Chondrocyte (in vitro differentiated cells): ENCODE measurements at regions not wholly inside any gene's neighbourhood (a gene's known extent, or its start where the extent isn't known, plus 50 kb on each side); places are given as distances from the start of the nearest gene placed in this dataset.

Source experiments
- DNase-seq: peaks from one replicate; pipeline ENCODE4 v3.0.0; 2021; ENCODE audit warnings: mixed read lengths, low spot score
- H3K27ac Mint-ChIP-seq: one replicate; pipeline ENCODE4 v1.8.0; 2021; ENCODE audit warnings: mild to moderate bottlenecking, moderate library complexity, mixed read lengths; ENCODE audit not compliant: unreplicated experiment
- H3K27me3 Mint-ChIP-seq: 2 replicates; pipeline ENCODE4 v1.8.0; 2021; ENCODE audit warnings: low read depth, mixed read lengths
- H3K36me3 Mint-ChIP-seq: 2 replicates; pipeline ENCODE4 v1.8.0; 2021; ENCODE audit warnings: low read depth, mixed read lengths
- H3K4me1 Mint-ChIP-seq: 2 replicates; pipeline ENCODE4 v1.8.0; 2021; ENCODE audit warnings: low read depth, mild to moderate bottlenecking, mixed read lengths
- H3K4me3 Mint-ChIP-seq: one replicate; pipeline ENCODE4 v1.8.0; 2021; ENCODE audit warnings: mild to moderate bottlenecking, moderate library complexity, mixed read lengths; ENCODE audit not compliant: unreplicated experiment
- H3K9me3 Mint-ChIP-seq: 2 replicates; pipeline ENCODE4 v1.8.0; 2021; ENCODE audit warnings: low read depth, mixed read lengths
- CTCF ChIP-seq: fragments of 200-600 bp; sonication (generic); IDR thresholded peaks from 2 replicates; pipeline ENCODE4 v1.5.0; 2021; ENCODE audit warnings: antibody characterized with exemption, mild to moderate bottlenecking, moderate library complexity

DNA sequence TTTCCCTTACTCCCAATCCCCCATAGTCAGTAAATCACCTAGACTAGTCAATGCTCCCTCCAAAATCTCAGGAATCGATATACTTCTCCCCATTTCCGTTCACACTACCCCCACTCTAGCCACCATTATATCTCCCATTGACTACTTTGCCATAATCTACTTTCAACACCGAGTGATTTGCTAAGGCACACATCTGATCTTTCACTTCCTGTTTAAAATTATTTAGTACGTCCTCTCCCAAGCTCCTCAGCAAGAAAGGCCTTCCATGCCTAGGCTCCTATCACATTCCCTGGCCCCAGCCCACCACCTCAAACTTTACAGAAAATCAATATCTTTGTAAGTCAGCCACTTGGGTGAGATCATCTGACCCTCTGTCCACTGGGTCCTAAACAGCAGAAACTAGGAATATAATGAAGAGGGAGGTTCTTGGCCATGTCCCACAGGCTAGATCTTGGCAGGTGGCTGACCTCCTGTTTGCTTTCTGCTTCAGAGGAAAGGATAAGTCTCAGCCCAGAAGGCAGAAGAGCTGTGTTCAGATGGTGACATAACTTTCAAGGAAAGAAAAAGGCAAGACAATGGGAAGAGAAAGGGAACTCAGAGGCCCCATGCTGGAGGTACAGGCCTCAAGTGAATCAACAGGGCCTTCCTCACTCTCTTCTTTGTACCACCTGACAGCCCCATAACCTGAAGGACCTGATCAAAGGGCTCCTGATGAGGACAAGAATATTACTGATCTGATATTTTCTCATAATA lies 103.0 kb downstream of the RPL22L1 start:
- H3K9me3 Mint-ChIP-seq, result no peaks in the 10 kb centered on the region
- DNase-seq, result no peak
- no peaks in the 10 kb centered on the region for H3K27me3 Mint-ChIP-seq
- no peaks in the 10 kb centered on the region for H3K36me3 Mint-ChIP-seq
- H3K4me3 Mint-ChIP-seq, result no peak overlapping the region
- no peak for TF ChIP-seq CTCF
- H3K4me1 Mint-ChIP-seq, result peaks cover 19% of the 10 kb centered on the region
- no peak overlapping the region for H3K27ac Mint-ChIP-seq

GRCh38 chr3:170766253-170766652 lies 103.7 kb downstream of the RPL22L1 start:
- TF ChIP-seq CTCF, result no peak
- H3K9me3 Mint-ChIP-seq, result no peaks in the 10 kb centered on the region
- no peaks in the 10 kb centered on the region for H3K36me3 Mint-ChIP-seq
- H3K4me3 Mint-ChIP-seq, result no peak overlapping the region
- no peaks in the 10 kb centered on the region for H3K27me3 Mint-ChIP-seq
- DNase-seq, result no peak
- peaks cover 12% of the 10 kb centered on the region for H3K4me1 Mint-ChIP-seq
- H3K27ac Mint-ChIP-seq, result no peak overlapping the region

- DNase-seq, result no peak
- Mint-ChIP-seq H3K4me3 (no peak overlapping the region), H3K27ac (no peak overlapping the region), H3K9me3 (no peaks in the 10 kb centered on the region), H3K4me1 (peaks cover 13% of the 10 kb centered on the region), H3K27me3 (no peaks in the 10 kb centered on the region), H3K36me3 (no peaks in the 10 kb centered on the region)
- no peak for TF ChIP-seq CTCF
Observed at GRCh38 chr3:170765419-170766078, 104.4 kb downstream of the RPL22L1 start.

DNA sequence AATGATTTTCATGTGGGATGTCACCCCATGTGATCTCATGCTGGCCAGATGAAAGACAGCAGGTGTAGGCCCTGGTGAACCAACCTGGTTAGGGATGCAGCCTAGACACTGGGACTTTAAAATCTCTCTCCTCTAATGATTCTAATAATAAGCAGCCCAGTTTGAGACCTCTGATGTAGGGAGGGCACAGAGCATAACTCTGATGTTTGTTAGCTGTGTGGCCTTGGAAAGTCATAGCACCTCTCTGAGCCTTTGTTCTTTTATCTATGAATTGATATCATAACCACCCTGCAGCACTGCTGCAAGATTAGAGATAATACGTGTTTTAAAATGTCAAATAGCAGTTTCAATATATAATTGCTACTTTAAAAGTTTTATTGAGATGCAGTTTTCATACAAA lies 106.0 kb downstream of the RPL22L1 start:
- Mint-ChIP-seq H3K4me1 (peaks cover 19% of the 10 kb centered on the region), H3K4me3 (no peak overlapping the region), H3K9me3 (no peaks in the 10 kb centered on the region), H3K36me3 (no peaks in the 10 kb centered on the region), H3K27me3 (no peaks in the 10 kb centered on the region), H3K27ac (no peak overlapping the region)
- no peak for TF ChIP-seq CTCF
- DNase-seq, result no peak

- Mint-ChIP-seq H3K27me3 (no peaks in the 10 kb centered on the region), H3K27ac (no peak overlapping the region), H3K36me3 (no peaks in the 10 kb centered on the region), H3K9me3 (no peaks in the 10 kb centered on the region), H3K4me3 (no peak overlapping the region), H3K4me1 (peaks cover 8% of the 10 kb centered on the region)
- DNase-seq, result no peak
- TF ChIP-seq CTCF, result no peak
Observed at GRCh38 chr3:170762064-170762463, 107.9 kb downstream of the RPL22L1 start.
